ENCODE measurements at regions not wholly inside any gene's neighbourhood (a gene's known extent, or its start where the extent isn't known, plus 50 kb on each side); places are given as distances from the start of the nearest gene placed in this dataset.

- TF ChIP-seq GTF2F1 (IDR thresholded peaks at IDR 0.05; ENCODE audit: borderline replicate concordance, low read depth, low read length) (no peak), SAP30 (IDR thresholded peaks at IDR 0.05; ENCODE audit: insufficient read depth, insufficient replicate concordance, low read length) (no peak), USF2 (IDR thresholded peaks at IDR 0.05; ENCODE audit: low read length) (no peak), TEAD4 (IDR thresholded peaks at IDR 0.05; ENCODE audit: low read depth, low read length) (no peak), CHD7 (IDR thresholded peaks at IDR 0.05; ENCODE audit: insufficient replicate concordance, low read length) (no peak)
Observed at GRCh38 chr2:105557021-105557920, 158.4 kb upstream of the FHL2 start (continued).
